Parathyroid adenoma (tissue), 2 donors: ENCODE measurements at regions not wholly inside any gene's neighbourhood (a gene's known extent, or its start where the extent isn't known, plus 50 kb on each side); places are given as distances from the start of the nearest gene placed in this dataset.

Source experiments
- H2AFZ ChIP-seq: fragments of 300-600 bp; sonication (generic); one replicate; pipeline ENCODE4 v1.7.0; 2017; ENCODE audit warnings: antibody characterized with exemption, mild to moderate bottlenecking
- H3K27ac ChIP-seq: fragments of 300-600 bp; sonication (generic); one replicate; pipeline ENCODE4 v1.7.0; 2017
- H3K27me3 ChIP-seq: fragments of 300-600 bp; sonication (generic); one replicate; pipeline ENCODE4 v1.7.0; 2017; ENCODE audit warnings: low read length; ENCODE audit not compliant: control insufficient read depth, insufficient read depth
- H3K36me3 ChIP-seq: fragments of 300-600 bp; sonication (generic); one replicate; pipeline ENCODE4 v1.7.0; 2017; ENCODE audit warnings: low read length; ENCODE audit not compliant: control insufficient read depth, insufficient read depth
- H3K4me1 ChIP-seq: fragments of 300-600 bp; sonication (generic); one replicate; pipeline ENCODE4 v1.7.0; 2017; ENCODE audit warnings: control low read depth
- H3K4me2 ChIP-seq: fragments of 300-600 bp; sonication (generic); one replicate; pipeline ENCODE4 v1.7.0; 2017; ENCODE audit warnings: low read length
- H3K4me3 ChIP-seq: fragments of 300-600 bp; sonication (generic); one replicate; pipeline ENCODE4 v1.7.0; 2017; ENCODE audit warnings: low read depth, low read length
- H3K79me2 ChIP-seq: fragments of 300-600 bp; sonication (generic); one replicate; pipeline ENCODE4 v1.7.0; 2017; ENCODE audit warnings: control low read depth
- H3K9ac ChIP-seq: fragments of 300-600 bp; sonication (generic); one replicate; pipeline ENCODE4 v1.7.0; 2017; ENCODE audit warnings: mild to moderate bottlenecking
- H3K9me3 ChIP-seq: fragments of 300-600 bp; sonication (generic); one replicate; pipeline ENCODE4 v1.7.0; 2017; ENCODE audit warnings: low read length; ENCODE audit not compliant: control insufficient read depth
- TF ChIP-seq, protein P1 (sequence below): fragments of 300-600 bp; sonication (generic); IDR thresholded peaks from one replicate; pipeline ENCODE4 v1.7.0; 2017; ENCODE audit warnings: antibody characterized with exemption, mild to moderate bottlenecking
- donor health status: primary hyperparathyroidism.

DNA sequence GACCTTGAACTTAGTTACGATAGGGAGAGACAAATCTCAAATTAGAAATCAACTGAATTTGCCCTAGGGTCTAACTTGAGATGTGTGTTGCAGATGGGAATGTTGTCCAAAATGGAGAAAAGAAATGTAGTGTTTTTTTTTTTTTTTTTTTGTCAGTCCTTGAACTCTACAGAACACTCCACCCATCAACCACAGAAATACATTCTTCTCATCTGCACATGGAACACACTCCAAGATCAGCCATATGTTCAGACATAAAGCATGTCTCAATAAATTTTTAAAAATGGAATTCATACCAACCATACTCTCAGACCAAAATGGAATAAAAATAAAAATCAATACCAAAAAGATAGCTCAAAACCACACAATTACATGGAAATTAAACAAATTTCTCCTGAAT lies 526.5 kb downstream of the FBXO15 start:
- Histone ChIP-seq H3K27me3 (no peaks in the 10 kb centered on the region), H3K36me3 (no peaks in the 10 kb centered on the region), H3K4me3 (no peak overlapping the region), H3K27ac (no peak overlapping the region), H3K9me3 (no peaks in the 10 kb centered on the region), H3K79me2 (no peaks in the 10 kb centered on the region), H2AFZ (no peak overlapping the region), H3K4me1 (no peaks in the 10 kb centered on the region), H3K4me2 (no peak overlapping the region), H3K9ac (no peak overlapping the region)
- TF ChIP-seq, protein P1, sequence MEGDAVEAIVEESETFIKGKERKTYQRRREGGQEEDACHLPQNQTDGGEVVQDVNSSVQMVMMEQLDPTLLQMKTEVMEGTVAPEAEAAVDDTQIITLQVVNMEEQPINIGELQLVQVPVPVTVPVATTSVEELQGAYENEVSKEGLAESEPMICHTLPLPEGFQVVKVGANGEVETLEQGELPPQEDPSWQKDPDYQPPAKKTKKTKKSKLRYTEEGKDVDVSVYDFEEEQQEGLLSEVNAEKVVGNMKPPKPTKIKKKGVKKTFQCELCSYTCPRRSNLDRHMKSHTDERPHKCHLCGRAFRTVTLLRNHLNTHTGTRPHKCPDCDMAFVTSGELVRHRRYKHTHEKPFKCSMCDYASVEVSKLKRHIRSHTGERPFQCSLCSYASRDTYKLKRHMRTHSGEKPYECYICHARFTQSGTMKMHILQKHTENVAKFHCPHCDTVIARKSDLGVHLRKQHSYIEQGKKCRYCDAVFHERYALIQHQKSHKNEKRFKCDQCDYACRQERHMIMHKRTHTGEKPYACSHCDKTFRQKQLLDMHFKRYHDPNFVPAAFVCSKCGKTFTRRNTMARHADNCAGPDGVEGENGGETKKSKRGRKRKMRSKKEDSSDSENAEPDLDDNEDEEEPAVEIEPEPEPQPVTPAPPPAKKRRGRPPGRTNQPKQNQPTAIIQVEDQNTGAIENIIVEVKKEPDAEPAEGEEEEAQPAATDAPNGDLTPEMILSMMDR = no peak

DNA sequence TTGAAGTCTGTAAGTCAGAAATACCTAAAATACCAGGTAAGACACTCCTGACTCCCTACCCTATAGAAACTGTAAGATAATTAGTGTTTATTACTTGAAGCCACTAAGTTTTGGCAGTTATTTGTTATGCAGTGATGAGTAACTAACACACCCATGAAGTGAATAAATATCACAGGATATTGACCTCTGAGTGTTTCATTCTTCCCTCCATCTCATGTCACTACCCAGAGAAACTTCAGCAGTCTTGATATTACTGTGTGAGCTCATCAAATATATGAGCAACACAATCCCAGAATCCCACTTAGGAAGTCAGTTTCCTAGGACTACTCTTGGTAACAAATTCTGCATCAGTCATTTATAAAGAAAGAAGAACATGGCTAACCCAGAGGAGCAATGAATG lies 529.7 kb downstream of the FBXO15 start:
- TF ChIP-seq, protein P1 = no peak
- Histone ChIP-seq H3K4me1 (no peaks in the 10 kb centered on the region), H3K9ac (no peak overlapping the region), H3K27me3 (no peaks in the 10 kb centered on the region), H3K4me2 (no peak overlapping the region), H3K79me2 (no peaks in the 10 kb centered on the region), H2AFZ (no peak overlapping the region), H3K27ac (no peak overlapping the region), H3K36me3 (no peaks in the 10 kb centered on the region), H3K4me3 (no peak overlapping the region), H3K9me3 (no peaks in the 10 kb centered on the region)

DNA sequence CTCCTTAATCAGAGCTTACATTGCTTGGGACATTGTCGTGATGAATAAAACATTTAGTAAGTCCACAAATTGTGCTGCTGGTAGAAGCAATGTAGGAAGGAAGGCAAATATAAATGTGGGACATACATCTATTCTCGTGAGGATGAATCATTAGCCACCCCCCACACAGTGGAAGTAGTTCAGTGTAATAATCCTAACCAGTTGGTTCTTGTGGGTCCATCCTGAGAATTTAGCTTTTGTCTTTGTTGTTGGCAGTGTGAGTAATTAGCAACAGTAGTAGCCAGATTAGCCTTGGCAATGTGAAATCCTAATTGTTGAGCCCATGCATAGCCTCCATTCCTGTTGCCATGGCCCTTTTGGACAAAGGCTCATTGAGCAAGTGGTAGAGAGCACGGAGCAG lies 532.1 kb downstream of the FBXO15 start:
- no peaks in the 10 kb centered on the region for H3K4me1 ChIP-seq
- no peak overlapping the region for H3K4me2 ChIP-seq
- H3K79me2 ChIP-seq = no peaks in the 10 kb centered on the region
- no peaks in the 10 kb centered on the region for H3K9me3 ChIP-seq
- H3K36me3 ChIP-seq = no peaks in the 10 kb centered on the region
- TF ChIP-seq, protein P1 = no peak
- H3K4me3 ChIP-seq = no peak overlapping the region
- no peaks in the 10 kb centered on the region for H3K27me3 ChIP-seq
- H3K27ac ChIP-seq = no peak overlapping the region
- no peak overlapping the region for H2AFZ ChIP-seq
- H3K9ac ChIP-seq = no peak overlapping the region

DNA sequence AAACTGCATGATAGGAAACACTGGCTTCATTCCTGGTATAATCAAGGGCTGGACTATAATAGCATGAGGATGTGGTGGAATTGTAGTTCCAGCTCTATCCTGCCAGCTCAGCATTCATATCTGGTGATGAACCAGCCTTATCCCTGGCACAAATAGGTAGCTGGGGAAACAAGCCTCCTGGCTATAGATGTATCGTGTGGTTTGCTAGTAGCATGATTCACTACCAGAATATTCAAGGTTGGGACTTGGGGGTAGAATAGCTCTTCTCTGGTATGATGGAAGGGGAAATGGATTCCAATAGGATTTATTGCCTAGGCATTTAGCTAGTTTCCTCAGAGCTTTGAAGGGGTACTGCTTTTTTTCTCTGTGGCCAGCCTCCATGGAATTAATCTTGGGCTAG lies 532.8 kb downstream of the FBXO15 start:
- Histone ChIP-seq H3K4me1 (no peaks in the 10 kb centered on the region), H3K79me2 (no peaks in the 10 kb centered on the region), H3K4me2 (no peak overlapping the region), H3K27ac (no peak overlapping the region), H3K9me3 (no peaks in the 10 kb centered on the region), H2AFZ (no peak overlapping the region), H3K27me3 (no peaks in the 10 kb centered on the region), H3K4me3 (no peak overlapping the region), H3K9ac (no peak overlapping the region), H3K36me3 (no peaks in the 10 kb centered on the region)
- TF ChIP-seq, protein P1 = no peak

DNA sequence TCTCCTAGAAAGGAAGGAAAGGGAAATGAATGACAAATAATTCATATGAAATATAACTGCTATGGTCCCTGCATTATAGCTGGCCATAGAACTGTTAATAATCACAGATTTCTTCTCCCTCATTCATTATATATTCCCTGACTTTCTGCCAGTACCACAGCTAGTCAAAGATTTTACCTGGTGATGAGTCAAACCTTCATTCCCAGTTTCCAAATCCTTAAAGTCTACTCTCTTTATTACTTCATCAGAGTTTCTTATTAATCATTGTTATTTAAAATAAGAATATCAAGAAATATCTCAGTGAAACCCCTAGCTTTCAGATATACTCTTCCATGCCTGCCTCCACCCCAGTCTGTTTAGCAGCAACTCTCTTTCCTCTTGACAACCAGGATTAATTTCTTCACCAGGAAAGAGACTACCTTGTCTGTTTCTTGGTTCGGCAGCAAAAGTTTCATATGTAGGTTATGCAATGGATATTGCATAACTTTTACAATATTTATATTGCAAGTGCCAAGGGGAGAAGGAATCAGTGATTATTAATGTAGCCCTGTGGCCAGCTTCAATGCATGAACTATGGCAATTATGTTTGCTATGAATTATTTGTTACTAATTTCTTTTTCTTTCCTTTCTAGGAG lies 533.8 kb downstream of the FBXO15 start:
- Histone ChIP-seq H3K79me2 (no peaks in the 10 kb centered on the region), H3K9ac (no peak overlapping the region), H2AFZ (no peak overlapping the region), H3K4me2 (no peak overlapping the region), H3K27me3 (no peaks in the 10 kb centered on the region), H3K36me3 (no peaks in the 10 kb centered on the region), H3K27ac (no peak overlapping the region), H3K4me1 (no peaks in the 10 kb centered on the region), H3K4me3 (no peak overlapping the region), H3K9me3 (no peaks in the 10 kb centered on the region)
- TF ChIP-seq, protein P1 = no peak
